ENCODE measurements at regions not wholly inside any gene's neighbourhood (a gene's known extent, or its start where the extent isn't known, plus 50 kb on each side); places are given as distances from the start of the nearest gene placed in this dataset.

DNA sequence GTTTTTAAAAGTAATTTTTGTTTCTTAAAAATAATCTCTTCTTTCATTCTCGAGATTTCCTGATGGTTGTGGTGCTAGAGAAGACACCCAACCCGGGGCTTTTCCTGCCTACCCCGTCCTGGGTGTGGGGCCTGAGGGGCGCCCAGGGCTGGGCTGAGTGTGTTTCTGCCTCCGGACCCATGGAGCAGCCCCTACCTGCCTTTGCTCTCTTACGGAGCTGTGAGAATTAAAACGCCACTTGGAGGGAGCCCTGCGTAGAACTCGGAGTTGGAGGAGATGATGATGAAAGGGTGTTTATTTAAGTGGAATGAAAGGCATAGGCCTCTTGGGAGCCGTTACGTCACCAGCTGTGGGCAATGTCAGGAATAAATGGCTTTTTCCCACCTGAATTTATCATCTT lies 261.8 kb upstream of the SHH start:
- no peak for TF ChIP-seq CTCF (IDR thresholded peaks at IDR 0.05; ENCODE audit: insufficient read depth, low read length, poor library complexity, severe bottlenecking)
- TF ChIP-seq EZH2phosphoT487 (conservative IDR thresholded peaks at IDR 0.05; ENCODE audit: low read length), result no peak
